ENCODE measurements at regions not wholly inside any gene's neighbourhood (a gene's known extent, or its start where the extent isn't known, plus 50 kb on each side); places are given as distances from the start of the nearest gene placed in this dataset.

DNA sequence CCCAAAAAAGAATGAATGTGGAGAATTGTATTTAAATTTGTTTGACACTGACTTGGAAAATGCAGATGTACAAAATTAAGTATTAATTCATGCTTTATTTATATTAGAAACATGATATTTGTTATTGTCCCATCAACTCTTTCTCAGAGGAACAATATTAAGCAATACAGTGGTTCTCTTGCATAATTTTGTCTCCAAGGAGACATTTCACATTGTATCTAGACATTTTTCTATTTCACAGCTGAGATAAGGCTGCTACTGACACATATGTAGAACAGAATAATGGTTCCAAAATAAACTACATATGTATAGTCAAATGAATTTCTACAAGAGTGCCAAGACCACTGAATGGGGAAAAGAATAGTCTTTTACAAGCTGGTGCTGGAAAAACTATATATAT lies 427.9 kb upstream of the SPANXN1 start:
- H3K27ac ChIP-seq = no peak overlapping the region
- TF ChIP-seq ZFX (IDR thresholded peaks at IDR 0.05; ENCODE audit: borderline replicate concordance) = no peak
- TF ChIP-seq, protein P1, sequence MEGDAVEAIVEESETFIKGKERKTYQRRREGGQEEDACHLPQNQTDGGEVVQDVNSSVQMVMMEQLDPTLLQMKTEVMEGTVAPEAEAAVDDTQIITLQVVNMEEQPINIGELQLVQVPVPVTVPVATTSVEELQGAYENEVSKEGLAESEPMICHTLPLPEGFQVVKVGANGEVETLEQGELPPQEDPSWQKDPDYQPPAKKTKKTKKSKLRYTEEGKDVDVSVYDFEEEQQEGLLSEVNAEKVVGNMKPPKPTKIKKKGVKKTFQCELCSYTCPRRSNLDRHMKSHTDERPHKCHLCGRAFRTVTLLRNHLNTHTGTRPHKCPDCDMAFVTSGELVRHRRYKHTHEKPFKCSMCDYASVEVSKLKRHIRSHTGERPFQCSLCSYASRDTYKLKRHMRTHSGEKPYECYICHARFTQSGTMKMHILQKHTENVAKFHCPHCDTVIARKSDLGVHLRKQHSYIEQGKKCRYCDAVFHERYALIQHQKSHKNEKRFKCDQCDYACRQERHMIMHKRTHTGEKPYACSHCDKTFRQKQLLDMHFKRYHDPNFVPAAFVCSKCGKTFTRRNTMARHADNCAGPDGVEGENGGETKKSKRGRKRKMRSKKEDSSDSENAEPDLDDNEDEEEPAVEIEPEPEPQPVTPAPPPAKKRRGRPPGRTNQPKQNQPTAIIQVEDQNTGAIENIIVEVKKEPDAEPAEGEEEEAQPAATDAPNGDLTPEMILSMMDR (IDR thresholded peaks at IDR 0.05) = no peak

- no peak for TF ChIP-seq ZFX (IDR thresholded peaks at IDR 0.05; ENCODE audit: borderline replicate concordance)
- TF ChIP-seq, protein P1 (IDR thresholded peaks at IDR 0.05) = no peak
Measured at GRCh38 chrX:144840616-144841015, 406.7 kb upstream of the SPANXN1 start.

DNA sequence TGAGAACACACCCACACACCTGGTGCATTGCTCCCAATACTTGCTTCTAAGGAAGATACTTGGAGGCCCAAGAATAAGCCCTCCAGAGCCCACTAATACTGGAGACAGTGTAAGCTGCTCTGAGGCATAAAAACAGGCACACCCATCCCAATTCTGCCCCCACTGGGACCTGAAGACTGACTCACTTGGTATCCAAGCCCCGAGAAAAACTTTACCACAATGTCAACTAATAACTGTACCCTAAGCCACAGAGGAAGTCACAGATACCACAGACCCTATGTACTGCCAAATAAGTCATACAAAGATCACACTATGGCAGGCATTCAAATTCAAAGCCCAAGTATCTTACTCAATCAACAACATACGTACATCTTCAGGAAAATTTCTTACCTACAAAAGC lies 398.2 kb upstream of the SPANXN1 start:
- H3K27ac ChIP-seq = no peak overlapping the region
- TF ChIP-seq ZFX (IDR thresholded peaks at IDR 0.05; ENCODE audit: borderline replicate concordance) = no peak
- TF ChIP-seq, protein P1 (IDR thresholded peaks at IDR 0.05) = no peak

More at GRCh38 chrX:144840616-144841015, 406.7 kb upstream of the SPANXN1 start:
- H3K27ac ChIP-seq = no peak overlapping the region

DNA sequence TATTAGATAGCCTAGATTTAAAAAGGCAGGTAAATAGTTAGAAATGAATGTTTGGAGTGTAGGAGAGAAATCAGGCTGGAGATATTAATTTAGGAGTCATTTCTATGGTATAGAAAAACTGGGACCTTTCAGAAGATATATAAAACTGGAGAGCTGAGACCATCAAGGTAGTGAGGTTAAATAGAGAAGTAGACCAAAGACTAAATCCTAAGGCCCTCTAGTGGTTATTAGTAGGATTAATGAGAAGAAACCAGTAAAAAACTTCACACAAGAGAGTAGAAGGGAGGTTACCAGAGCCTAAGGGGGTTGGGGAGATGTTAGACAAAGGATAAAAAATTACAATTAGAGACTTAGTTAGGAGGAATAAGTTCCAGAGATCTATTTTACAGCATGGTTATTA lies 351.0 kb upstream of the SPANXN1 start:
- H3K27ac ChIP-seq = no peak overlapping the region
- TF ChIP-seq, protein P1 (IDR thresholded peaks at IDR 0.05) = peak; percentile 39
- no peak for TF ChIP-seq ZFX (IDR thresholded peaks at IDR 0.05; ENCODE audit: borderline replicate concordance)

- TF ChIP-seq, protein P1 (IDR thresholded peaks at IDR 0.05) = no peak
- no peak for TF ChIP-seq ZFX (IDR thresholded peaks at IDR 0.05; ENCODE audit: borderline replicate concordance)
- no peak overlapping the region for H3K27ac ChIP-seq
Measured at GRCh38 chrX:144901521-144901920, 345.8 kb upstream of the SPANXN1 start.

- H3K27ac ChIP-seq = no peak overlapping the region
- TF ChIP-seq, protein P1 (IDR thresholded peaks at IDR 0.05) = no peak
- TF ChIP-seq ZFX (IDR thresholded peaks at IDR 0.05; ENCODE audit: borderline replicate concordance) = no peak
Measured at GRCh38 chrX:144916785-144917184, 330.5 kb upstream of the SPANXN1 start.

DNA sequence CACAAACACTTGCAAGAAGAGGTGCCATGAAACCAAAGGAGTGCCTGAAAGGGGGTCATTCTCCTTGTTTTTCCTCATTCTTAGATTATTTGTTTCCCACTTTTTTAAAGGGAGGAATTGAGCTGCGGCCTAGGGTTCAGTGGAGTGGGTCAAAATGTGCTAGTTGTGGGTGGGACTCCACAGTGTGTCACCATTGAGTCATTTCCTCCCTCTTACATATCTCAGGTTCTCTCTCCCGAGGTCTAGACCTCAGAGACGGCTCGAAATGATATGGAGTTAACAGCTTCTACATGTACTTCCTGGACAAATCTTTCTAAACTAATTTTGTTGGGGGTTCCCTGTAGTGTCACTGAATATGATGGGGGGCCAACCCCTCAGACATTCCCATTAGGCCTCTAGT lies 328.4 kb upstream of the SPANXN1 start:
- no peak overlapping the region for H3K27ac ChIP-seq
- TF ChIP-seq, protein P1 (IDR thresholded peaks at IDR 0.05) = no peak
- TF ChIP-seq ZFX (IDR thresholded peaks at IDR 0.05; ENCODE audit: borderline replicate concordance) = no peak

Measured in 22Rv1 (cell line).